ENCODE measurements at regions not wholly inside any gene's neighbourhood (a gene's known extent, or its start where the extent isn't known, plus 50 kb on each side); places are given as distances from the start of the nearest gene placed in this dataset.

DNA sequence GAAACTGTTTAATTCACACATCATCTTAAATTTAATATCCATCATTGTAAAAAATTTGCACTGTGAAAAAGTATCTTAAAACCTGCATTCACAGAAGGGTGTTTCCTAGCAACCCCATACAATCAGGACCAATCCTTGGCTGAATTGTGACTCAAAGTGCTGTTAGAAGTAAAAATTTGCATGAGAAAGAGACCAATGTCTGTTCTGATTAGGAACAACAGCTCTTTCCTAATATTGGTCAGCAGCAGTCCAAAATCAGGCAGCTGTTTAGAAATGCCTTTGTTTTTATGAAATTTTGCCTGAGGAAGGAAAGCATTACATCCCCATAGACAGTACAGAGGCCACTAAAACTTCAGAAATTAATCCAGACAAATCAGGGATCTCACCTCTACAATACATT is 987.0 kb downstream of the HACE1 start (continued):
- TF ChIP-seq, protein P1, sequence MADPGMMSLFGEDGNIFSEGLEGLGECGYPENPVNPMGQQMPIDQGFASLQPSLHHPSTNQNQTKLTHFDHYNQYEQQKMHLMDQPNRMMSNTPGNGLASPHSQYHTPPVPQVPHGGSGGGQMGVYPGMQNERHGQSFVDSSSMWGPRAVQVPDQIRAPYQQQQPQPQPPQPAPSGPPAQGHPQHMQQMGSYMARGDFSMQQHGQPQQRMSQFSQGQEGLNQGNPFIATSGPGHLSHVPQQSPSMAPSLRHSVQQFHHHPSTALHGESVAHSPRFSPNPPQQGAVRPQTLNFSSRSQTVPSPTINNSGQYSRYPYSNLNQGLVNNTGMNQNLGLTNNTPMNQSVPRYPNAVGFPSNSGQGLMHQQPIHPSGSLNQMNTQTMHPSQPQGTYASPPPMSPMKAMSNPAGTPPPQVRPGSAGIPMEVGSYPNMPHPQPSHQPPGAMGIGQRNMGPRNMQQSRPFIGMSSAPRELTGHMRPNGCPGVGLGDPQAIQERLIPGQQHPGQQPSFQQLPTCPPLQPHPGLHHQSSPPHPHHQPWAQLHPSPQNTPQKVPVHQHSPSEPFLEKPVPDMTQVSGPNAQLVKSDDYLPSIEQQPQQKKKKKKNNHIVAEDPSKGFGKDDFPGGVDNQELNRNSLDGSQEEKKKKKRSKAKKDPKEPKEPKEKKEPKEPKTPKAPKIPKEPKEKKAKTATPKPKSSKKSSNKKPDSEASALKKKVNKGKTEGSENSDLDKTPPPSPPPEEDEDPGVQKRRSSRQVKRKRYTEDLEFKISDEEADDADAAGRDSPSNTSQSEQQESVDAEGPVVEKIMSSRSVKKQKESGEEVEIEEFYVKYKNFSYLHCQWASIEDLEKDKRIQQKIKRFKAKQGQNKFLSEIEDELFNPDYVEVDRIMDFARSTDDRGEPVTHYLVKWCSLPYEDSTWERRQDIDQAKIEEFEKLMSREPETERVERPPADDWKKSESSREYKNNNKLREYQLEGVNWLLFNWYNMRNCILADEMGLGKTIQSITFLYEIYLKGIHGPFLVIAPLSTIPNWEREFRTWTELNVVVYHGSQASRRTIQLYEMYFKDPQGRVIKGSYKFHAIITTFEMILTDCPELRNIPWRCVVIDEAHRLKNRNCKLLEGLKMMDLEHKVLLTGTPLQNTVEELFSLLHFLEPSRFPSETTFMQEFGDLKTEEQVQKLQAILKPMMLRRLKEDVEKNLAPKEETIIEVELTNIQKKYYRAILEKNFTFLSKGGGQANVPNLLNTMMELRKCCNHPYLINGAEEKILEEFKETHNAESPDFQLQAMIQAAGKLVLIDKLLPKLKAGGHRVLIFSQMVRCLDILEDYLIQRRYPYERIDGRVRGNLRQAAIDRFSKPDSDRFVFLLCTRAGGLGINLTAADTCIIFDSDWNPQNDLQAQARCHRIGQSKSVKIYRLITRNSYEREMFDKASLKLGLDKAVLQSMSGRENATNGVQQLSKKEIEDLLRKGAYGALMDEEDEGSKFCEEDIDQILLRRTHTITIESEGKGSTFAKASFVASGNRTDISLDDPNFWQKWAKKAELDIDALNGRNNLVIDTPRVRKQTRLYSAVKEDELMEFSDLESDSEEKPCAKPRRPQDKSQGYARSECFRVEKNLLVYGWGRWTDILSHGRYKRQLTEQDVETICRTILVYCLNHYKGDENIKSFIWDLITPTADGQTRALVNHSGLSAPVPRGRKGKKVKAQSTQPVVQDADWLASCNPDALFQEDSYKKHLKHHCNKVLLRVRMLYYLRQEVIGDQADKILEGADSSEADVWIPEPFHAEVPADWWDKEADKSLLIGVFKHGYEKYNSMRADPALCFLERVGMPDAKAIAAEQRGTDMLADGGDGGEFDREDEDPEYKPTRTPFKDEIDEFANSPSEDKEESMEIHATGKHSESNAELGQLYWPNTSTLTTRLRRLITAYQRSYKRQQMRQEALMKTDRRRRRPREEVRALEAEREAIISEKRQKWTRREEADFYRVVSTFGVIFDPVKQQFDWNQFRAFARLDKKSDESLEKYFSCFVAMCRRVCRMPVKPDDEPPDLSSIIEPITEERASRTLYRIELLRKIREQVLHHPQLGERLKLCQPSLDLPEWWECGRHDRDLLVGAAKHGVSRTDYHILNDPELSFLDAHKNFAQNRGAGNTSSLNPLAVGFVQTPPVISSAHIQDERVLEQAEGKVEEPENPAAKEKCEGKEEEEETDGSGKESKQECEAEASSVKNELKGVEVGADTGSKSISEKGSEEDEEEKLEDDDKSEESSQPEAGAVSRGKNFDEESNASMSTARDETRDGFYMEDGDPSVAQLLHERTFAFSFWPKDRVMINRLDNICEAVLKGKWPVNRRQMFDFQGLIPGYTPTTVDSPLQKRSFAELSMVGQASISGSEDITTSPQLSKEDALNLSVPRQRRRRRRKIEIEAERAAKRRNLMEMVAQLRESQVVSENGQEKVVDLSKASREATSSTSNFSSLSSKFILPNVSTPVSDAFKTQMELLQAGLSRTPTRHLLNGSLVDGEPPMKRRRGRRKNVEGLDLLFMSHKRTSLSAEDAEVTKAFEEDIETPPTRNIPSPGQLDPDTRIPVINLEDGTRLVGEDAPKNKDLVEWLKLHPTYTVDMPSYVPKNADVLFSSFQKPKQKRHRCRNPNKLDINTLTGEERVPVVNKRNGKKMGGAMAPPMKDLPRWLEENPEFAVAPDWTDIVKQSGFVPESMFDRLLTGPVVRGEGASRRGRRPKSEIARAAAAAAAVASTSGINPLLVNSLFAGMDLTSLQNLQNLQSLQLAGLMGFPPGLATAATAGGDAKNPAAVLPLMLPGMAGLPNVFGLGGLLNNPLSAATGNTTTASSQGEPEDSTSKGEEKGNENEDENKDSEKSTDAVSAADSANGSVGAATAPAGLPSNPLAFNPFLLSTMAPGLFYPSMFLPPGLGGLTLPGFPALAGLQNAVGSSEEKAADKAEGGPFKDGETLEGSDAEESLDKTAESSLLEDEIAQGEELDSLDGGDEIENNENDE (IDR thresholded peaks at IDR 0.05; ENCODE audit: insufficient replicate concordance, low read length): peak; percentile 26
- TF ChIP-seq BACH1 (IDR thresholded peaks at IDR 0.05; ENCODE audit: low read length) (no peak), KDM1A (IDR thresholded peaks at IDR 0.05; ENCODE audit: borderline replicate concordance, low read length) (no peak), CHD2 (IDR thresholded peaks at IDR 0.05; ENCODE audit: low read length) (no peak), SRF (IDR thresholded peaks at IDR 0.05; ENCODE audit: low read depth, low read length) (no peak), NANOG (IDR thresholded peaks at IDR 0.05; ENCODE audit: insufficient read depth, low read depth, low read length, poor library complexity, severe bottlenecking) (peak; percentile 62), CTCF (IDR thresholded peaks at IDR 0.05; ENCODE audit: control extremely low read depth in 1 of 3, insufficient read depth in 1 of 3, low read depth in 1 of 3, low read length in 3 of 3) (no peak), HDAC6 (IDR thresholded peaks at IDR 0.05; ENCODE audit: low read depth, low read length) (no peak)

All from H1 (cell line).